SU-DHL-6 (cell line): ENCODE measurements at regions not wholly inside any gene's neighbourhood (a gene's known extent, or its start where the extent isn't known, plus 50 kb on each side); places are given as distances from the start of the nearest gene placed in this dataset.

Experiments used
- H2AFZ ChIP-seq: fragments of 200-600 bp; sonication (generic); 2 replicates; pipeline ENCODE4 v1.6.1; 2014; ENCODE audit warnings: low read depth, mild to moderate bottlenecking, moderate library complexity, mixed read lengths, antibody characterized with exemption, low read length; ENCODE audit not compliant: severe bottlenecking
- H3F3A ChIP-seq: fragments of 200-600 bp; shearing (Covaris generic); 2 replicates; pipeline ENCODE4 v1.6.0; 2016; ENCODE audit warnings: antibody characterized with exemption, mild to moderate bottlenecking; ENCODE audit not compliant: insufficient read depth
- H3K27ac ChIP-seq: fragments of 200-600 bp; sonication (generic); 2 replicates; pipeline ENCODE4 v1.5.1; 2016; ENCODE audit warnings: low read depth, mild to moderate bottlenecking, low read length, moderate library complexity, mixed read lengths
- H3K27me3 ChIP-seq: fragments of 200-600 bp; sonication (generic), shearing (Covaris generic); 2 replicates; pipeline ENCODE4 v1.6.0; 2014; ENCODE audit warnings: mild to moderate bottlenecking, low read length
- H3K36me3 ChIP-seq: fragments of 200-600 bp; sonication (generic); 2 replicates; pipeline ENCODE4 v1.6.1; 2014; ENCODE audit warnings: mild to moderate bottlenecking, low read length, mixed read lengths
- H3K4me2 ChIP-seq: fragments of 300-600, 200-600 bp; shearing (Covaris generic), sonication (generic); 2 replicates; pipeline ENCODE4 v1.6.0; 2014; ENCODE audit warnings: low read length, low read depth, mild to moderate bottlenecking; ENCODE audit not compliant: poor library complexity, severe bottlenecking
- H3K4me3 ChIP-seq: fragments of 200-600 bp; sonication (generic); 2 replicates; pipeline ENCODE4 v1.5.1; 2014; ENCODE audit warnings: antibody characterized with exemption, low read length, mild to moderate bottlenecking, mixed read lengths; ENCODE audit not compliant: insufficient read depth, poor library complexity, severe bottlenecking
- H3K79me2 ChIP-seq: fragments of 200-600 bp; sonication (generic); 2 replicates; pipeline ENCODE4 v1.6.1; 2014; ENCODE audit warnings: mild to moderate bottlenecking, low read length, moderate library complexity; ENCODE audit not compliant: insufficient read depth
- H3K9ac ChIP-seq: fragments of 200-600 bp; sonication (generic); 2 replicates; pipeline ENCODE4 v1.7.0; 2014; ENCODE audit warnings: mild to moderate bottlenecking, low read length
- H3K9me2 ChIP-seq: fragments of 200-600 bp; sonication (generic); replicated peaks from 2 replicates; pipeline ENCODE4 v1.6.1; 2014; ENCODE audit warnings: low read length; ENCODE audit not compliant: insufficient read depth
- H3K9me3 ChIP-seq: fragments of 200-600 bp; sonication (generic); 2 replicates; pipeline ENCODE4 v1.6.1; 2014; ENCODE audit warnings: low read length, mixed read lengths; ENCODE audit not compliant: insufficient read depth
- H4K20me1 ChIP-seq: fragments of 200-600 bp; sonication (generic); 2 replicates; pipeline ENCODE4 v1.6.1; 2014; ENCODE audit warnings: low read depth, mild to moderate bottlenecking, antibody characterized with exemption, low read length, moderate library complexity, mixed read lengths
- CTCF ChIP-seq: fragments of 200-600 bp; sonication (generic); IDR thresholded peaks from one replicate; pipeline ENCODE4 v1.5.1; 2017; ENCODE audit warnings: antibody characterized with exemption, mild to moderate bottlenecking, low read length, moderate library complexity; ENCODE audit not compliant: insufficient read depth, poor library complexity, severe bottlenecking
- EZH2phosphoT487 ChIP-seq: fragments of 200-600 bp; sonication (generic), shearing (Covaris generic); conservative IDR thresholded peaks from 2 replicates; pipeline ENCODE4 v1.6.1; 2018; ENCODE audit warnings: mild to moderate bottlenecking, antibody characterized with exemption, low read length, moderate library complexity, mixed read lengths

- TF ChIP-seq EZH2phosphoT487 (no peak), CTCF (no peak)
- H3K27me3 ChIP-seq = no peaks in the 10 kb centered on the region
Observed at GRCh38 chr10:111357859-111358258, 281.0 kb downstream of the ADRA2A start.

GRCh38 chr10:111360260-111360925, 283.6 kb downstream of the ADRA2A start:
- Histone ChIP-seq H3K79me2 (no peaks in the 10 kb centered on the region), H3K4me2 (no peak overlapping the region), H3K9me2 (no peaks in the 10 kb centered on the region), H3K36me3 (no peaks in the 10 kb centered on the region), H2AFZ (no peak overlapping the region), H3K27ac (no peak overlapping the region), H3F3A (no peaks in the 10 kb centered on the region), H3K9ac (no peak overlapping the region), H3K9me3 (no peaks in the 10 kb centered on the region), H3K27me3 (no peaks in the 10 kb centered on the region), H4K20me1 (no peaks in the 10 kb centered on the region), H3K4me3 (no peak overlapping the region)
- TF ChIP-seq EZH2phosphoT487 (no peak), CTCF (peak; percentile 30)

More at GRCh38 chr10:111357859-111358258, 281.0 kb downstream of the ADRA2A start:
- Histone ChIP-seq H2AFZ (no peak overlapping the region), H3K9me2 (no peaks in the 10 kb centered on the region), H3F3A (no peaks in the 10 kb centered on the region), H4K20me1 (no peaks in the 10 kb centered on the region), H3K36me3 (no peaks in the 10 kb centered on the region), H3K4me3 (no peak overlapping the region), H3K79me2 (no peaks in the 10 kb centered on the region), H3K27ac (no peak overlapping the region), H3K4me2 (no peak overlapping the region), H3K9ac (no peak overlapping the region), H3K9me3 (no peaks in the 10 kb centered on the region)

- Histone ChIP-seq H3K9ac (no peak overlapping the region), H3F3A (no peaks in the 10 kb centered on the region), H2AFZ (no peak overlapping the region), H3K79me2 (no peaks in the 10 kb centered on the region), H4K20me1 (no peaks in the 10 kb centered on the region), H3K27me3 (no peaks in the 10 kb centered on the region), H3K9me2 (no peaks in the 10 kb centered on the region), H3K9me3 (no peaks in the 10 kb centered on the region), H3K4me2 (no peak overlapping the region), H3K4me3 (no peak overlapping the region), H3K27ac (no peak overlapping the region), H3K36me3 (no peaks in the 10 kb centered on the region)
- TF ChIP-seq CTCF (no peak), EZH2phosphoT487 (no peak)
Observed at GRCh38 chr10:111367531-111367930, 290.7 kb downstream of the ADRA2A start.
